ENCODE measurements at regions not wholly inside any gene's neighbourhood (a gene's known extent, or its start where the extent isn't known, plus 50 kb on each side); places are given as distances from the start of the nearest gene placed in this dataset.
A peak's percentile ranks its signal among the peaks of the same experiment; 100 is the strongest.

DNA sequence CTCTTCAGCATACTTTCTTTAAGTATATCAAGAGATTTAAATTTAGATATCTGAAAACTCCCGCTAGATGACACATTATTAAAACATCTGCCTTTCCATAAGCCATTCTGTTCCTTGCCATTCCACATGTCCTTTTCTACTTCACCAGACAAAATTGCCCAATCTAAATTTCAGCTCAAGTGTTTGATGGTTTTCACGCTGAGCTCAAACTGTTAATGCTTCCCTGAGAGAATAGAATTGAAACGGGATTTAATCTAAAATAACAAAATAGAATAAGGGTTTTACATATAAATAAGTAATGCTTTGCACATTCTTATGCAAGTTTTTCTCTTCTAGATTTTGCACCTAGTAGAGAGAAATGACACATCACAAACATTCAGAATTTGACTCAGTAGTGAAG, 764.5 kb upstream of the TENM3 start:
- FAIRE-seq = no peak
- no peak for DNase-seq (ENCODE audit: low spot score in 2 of 2)

GRCh38 chr4:181479141-181479540, 764.1 kb upstream of the TENM3 start:
- FAIRE-seq (no peak), DNase-seq (ENCODE audit: low spot score in 2 of 2) (no peak)

DNA sequence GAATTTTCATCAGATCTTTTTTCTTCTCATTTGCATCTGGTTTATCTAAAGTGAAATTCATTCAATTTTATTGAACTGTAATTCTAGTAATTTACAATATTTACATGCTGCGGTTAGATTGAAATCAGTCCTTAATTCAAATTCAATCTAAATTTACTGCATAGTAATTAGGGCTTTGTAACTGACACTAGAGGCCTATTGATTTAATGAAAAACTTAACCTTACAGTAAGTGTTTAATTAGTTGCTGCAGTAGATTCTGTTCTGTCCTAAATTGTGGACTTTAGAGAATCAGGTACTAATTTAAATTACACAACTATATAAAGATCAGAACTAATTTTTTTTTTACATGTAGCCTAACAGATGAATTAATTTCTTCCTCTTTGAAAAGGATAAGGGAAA, 758.8 kb upstream of the TENM3 start:
- FAIRE-seq (no peak), DNase-seq (ENCODE audit: low spot score in 2 of 2) (no peak)

DNA sequence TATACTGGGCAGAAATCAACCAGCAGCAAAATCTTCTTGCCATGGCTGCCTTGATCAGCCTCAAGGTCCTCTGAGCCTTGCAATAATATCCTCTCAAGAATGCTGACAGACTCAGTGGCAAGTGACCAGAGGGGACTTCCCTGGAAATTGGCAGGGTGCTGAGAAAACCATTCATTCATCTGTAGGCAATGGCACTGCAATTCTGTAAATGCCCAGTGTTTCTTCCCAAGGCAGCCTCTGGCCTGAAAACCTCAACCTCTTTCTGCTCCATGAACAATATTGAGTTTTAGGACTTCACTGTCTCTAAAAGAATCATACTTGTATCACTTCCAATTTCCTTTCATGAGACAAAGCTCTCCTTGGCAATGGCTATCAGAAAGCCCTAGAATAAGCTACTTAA, 754.3 kb upstream of the TENM3 start:
- DNase-seq (ENCODE audit: low spot score in 2 of 2) = no peak
- no peak for FAIRE-seq

DNA sequence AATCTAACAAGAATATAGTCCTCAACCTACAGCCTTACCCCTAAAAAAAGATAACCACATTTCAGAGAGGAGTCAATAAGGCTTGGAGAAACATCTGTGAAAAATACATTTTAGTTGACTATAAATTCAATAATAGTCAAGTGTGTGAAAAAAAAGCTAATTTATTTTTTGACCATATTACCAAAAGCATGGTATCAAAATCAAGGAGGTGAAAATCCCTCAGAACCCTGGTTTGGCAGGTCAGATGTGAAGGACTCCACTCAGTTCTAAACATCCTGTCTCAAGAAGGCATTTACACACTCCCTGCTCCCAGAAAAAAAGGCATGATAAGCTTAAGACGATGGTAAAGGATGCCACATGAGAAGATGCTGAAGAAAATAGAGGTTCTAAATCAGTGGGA, 745.1 kb upstream of the TENM3 start:
- DNase-seq (ENCODE audit: low spot score in 2 of 2) = no peak
- FAIRE-seq = no peak

GRCh38 chr4:181502611-181503010, 740.6 kb upstream of the TENM3 start:
- DNase-seq (ENCODE audit: low spot score in 2 of 2) = no peak
- FAIRE-seq = no peak

DNA sequence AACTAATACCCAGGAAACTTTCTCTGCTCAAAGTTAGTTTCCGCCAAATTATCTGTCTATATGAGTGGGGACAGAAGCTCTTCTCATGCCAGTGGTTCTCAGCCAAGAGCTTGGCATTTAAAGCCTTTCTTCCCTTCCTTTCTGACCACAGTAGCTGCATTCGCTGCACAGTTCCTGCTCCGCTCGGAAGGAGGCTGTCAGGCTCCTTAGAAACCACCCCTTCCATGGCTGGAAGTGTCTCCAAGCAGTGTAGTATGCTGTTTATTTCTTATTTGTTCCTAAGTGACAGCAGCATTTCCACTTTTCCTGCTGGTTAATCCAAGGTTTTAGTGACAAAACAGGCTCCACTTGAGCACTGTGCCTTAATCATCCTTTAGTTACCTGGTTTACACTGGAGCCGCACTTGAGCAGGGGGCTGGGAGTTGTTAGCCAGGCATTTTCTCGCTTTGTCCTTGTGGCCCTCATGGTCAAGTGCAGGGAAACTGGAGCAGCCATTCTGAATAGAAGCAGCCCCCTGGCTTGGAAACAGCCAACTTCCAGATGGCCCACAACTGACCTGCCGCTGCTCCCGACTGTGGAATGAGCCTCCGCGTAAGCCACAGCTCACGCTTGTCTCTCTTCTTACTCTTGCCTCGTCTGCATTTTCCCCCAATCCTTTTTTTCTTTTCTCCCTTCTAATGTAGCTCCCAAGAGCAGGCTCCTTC, 739.4 kb upstream of the TENM3 start:
- no peak for FAIRE-seq
- no peak for DNase-seq (ENCODE audit: low spot score in 2 of 2)

- no peak for FAIRE-seq
Measured at GRCh38 chr4:181504924-181505323, 738.3 kb upstream of the TENM3 start.

GRCh38 chr4:181507180-181507835, 735.9 kb upstream of the TENM3 start:
- FAIRE-seq = no peak
- DNase-seq (ENCODE audit: low spot score in 2 of 2) = no peak

More at GRCh38 chr4:181504924-181505323, 738.3 kb upstream of the TENM3 start:
- no peak for DNase-seq (ENCODE audit: low spot score in 2 of 2)

DNA sequence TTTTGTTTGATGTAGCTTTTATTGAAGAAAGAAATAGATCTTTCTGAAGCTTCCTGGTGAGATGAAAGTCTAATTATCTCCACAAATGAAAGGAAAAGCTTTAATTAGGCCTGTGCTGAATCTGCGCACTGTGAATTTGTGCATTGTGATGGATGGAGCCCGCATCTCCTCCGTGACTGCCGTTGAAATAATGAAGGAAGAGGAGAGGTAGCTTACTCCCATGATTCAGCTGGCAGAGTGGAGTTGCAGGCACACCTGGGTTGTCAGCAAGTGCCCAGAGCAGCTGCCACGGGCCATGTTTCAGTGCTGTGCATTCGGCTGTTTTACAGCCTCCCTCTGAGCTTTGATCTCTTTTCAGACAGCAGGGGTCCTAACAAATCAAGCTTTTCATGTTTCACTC, 735.3 kb upstream of the TENM3 start:
- DNase-seq (ENCODE audit: low spot score in 2 of 2) (no peak), FAIRE-seq (no peak)

GRCh38 chr4:181508601-181509000, 734.6 kb upstream of the TENM3 start:
- no peak for FAIRE-seq

GRCh38 chr4:181509073-181509472, 734.1 kb upstream of the TENM3 start:
- DNase-seq (ENCODE audit: low spot score in 2 of 2) (no peak), FAIRE-seq (no peak)

More at GRCh38 chr4:181508601-181509000, 734.6 kb upstream of the TENM3 start:
- no peak for DNase-seq (ENCODE audit: low spot score in 2 of 2)

DNA sequence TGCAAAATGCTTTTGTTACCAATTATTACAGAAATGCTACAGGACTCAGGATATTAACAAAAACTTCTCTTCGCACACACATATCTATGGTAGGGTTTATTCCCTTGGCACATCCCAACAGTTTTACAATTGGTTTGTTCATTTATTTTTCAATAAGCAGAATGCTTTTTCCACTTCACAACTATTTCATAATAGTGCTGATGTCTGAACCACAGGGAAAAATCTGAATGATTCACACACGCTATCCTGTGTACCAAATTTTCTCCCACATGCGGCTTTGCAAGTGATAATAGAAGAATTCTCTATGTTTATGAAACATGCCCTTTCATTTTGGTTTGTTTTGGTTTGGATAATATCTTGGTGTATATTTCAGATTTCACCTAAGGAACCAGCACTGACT, 725.7 kb upstream of the TENM3 start:
- DNase-seq (ENCODE audit: low spot score in 2 of 2) (no peak), FAIRE-seq (no peak)

DNA sequence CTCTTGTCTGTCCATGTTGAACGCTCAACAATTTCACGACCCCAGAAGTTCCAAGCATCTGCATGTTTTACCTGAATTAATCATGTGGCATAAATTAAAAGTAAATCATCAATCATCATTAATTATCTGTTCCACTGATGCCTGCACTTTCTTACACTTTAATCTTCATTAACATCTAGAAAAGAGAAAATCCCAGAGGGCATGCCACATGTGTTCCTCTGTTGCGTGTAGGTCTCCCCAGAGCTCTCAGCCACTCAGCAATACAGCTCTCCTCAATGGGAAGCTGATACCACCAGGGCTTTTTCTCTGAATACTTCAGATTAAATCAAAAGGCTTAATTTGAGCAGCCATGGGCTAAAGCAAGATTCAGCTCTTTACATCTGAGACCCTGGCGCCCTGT, 722.4 kb upstream of the TENM3 start:
- FAIRE-seq (no peak), DNase-seq (ENCODE audit: low spot score in 2 of 2) (no peak)

DNA sequence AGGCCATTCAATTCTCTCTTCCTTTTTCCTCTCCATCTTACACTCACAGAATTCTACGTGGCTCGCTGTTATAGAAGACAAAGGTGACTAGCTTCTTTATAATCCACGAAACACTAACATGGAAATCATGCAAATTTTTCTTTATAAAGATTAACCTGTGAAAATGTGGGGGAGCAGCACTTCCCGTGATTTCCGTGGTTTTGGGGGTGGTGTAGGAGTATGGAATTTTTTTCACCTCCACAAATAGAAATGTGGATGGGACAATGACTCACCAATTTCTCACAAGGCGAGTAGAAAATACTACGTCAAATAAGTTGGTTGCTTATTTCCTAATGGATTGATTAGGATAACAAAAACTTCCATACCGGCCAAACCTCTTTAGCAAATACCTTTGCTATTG, 719.2 kb upstream of the TENM3 start:
- DNase-seq (ENCODE audit: low spot score in 2 of 2) (no peak), FAIRE-seq (no peak)

GRCh38 chr4:181524499-181524898, 718.7 kb upstream of the TENM3 start:
- FAIRE-seq (no peak), DNase-seq (ENCODE audit: low spot score in 2 of 2) (no peak)

DNA sequence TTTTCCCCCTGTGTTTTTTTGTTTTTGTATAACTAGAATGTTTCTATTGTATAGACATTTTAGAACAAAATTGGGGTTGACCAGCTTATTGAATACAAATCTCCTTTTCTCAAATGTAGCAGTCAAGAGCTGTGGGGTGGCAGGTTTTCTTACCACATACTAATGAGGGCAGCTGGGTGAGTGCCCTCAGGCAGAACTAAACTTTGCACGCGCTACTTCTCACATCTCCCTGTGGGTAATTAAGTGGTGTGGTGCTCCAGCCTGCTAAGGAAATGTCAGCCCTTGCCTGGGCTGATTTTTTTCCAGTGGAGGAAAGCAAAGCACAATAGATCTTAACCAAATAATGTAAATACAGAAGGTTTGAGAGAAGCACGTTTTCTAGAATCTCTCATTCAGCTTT, 717.6 kb upstream of the TENM3 start:
- FAIRE-seq (no peak), DNase-seq (ENCODE audit: low spot score in 2 of 2) (no peak)

GRCh38 chr4:181528570-181529184, 714.5 kb upstream of the TENM3 start:
- FAIRE-seq (no peak), DNase-seq (ENCODE audit: low spot score in 2 of 2) (peak in 1 of 2 donors; percentile 13)

GRCh38 chr4:181529537-181529936, 713.7 kb upstream of the TENM3 start:
- no peak for FAIRE-seq
- DNase-seq (ENCODE audit: low spot score in 2 of 2) = no peak

GRCh38 chr4:181536196-181536746, 706.9 kb upstream of the TENM3 start:
- no peak for DNase-seq (ENCODE audit: low spot score in 2 of 2)

DNA sequence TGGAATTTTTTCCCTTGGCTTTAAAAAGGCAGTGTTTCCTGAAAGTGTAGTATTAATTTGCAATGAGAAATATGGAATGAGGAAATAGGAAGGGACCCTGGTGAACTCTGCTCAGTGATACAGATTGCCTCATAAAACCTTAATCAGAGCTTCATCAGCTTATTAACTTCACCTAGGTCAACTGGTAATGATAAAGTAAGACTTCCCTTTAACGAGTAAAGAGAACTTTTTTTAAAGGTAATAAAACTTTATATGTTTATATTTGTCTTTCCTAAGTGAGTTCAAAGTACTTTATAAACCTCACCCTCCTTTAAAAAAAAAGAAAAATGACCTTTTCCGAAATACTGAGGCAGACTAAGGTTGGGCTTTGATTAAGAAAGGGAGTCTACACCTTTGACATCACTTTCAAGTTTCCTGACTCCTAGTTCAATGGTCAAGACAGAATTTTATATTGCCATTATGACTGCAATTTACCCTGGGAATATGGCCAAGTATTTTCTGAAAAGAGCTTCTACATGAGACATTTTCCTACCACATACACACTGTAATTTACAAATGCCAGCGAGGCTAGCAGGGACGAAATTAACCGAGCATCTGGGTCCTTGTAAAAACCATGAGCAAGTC, 706.3 kb upstream of the TENM3 start:
- DNase-seq (ENCODE audit: low spot score in 2 of 2) = no peak
- no peak for FAIRE-seq

More at GRCh38 chr4:181536196-181536746, 706.9 kb upstream of the TENM3 start:
- no peak for FAIRE-seq
